ENCODE measurements at regions not wholly inside any gene's neighbourhood (a gene's known extent, or its start where the extent isn't known, plus 50 kb on each side); places are given as distances from the start of the nearest gene placed in this dataset.

DNA sequence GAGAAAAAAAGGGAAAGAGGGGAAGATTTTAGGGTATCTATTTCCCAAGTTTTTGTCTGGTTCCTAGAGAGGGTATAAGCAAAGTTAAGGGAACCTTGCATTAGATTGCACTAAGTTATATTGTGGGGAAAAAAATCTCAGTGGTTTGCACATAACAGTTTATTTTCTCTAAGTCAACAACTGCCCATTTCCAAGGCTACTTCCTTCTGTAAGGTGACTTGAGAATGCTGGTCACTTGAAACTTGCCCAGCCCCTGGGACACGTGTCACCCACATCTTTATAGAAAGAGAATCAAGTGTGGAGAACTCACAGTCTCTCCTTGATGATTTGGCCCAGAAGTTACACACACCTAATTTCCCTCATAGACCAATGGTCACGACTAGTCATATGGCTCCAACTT is 488.6 kb upstream of the PODXL start:
- TF ChIP-seq, protein P1, sequence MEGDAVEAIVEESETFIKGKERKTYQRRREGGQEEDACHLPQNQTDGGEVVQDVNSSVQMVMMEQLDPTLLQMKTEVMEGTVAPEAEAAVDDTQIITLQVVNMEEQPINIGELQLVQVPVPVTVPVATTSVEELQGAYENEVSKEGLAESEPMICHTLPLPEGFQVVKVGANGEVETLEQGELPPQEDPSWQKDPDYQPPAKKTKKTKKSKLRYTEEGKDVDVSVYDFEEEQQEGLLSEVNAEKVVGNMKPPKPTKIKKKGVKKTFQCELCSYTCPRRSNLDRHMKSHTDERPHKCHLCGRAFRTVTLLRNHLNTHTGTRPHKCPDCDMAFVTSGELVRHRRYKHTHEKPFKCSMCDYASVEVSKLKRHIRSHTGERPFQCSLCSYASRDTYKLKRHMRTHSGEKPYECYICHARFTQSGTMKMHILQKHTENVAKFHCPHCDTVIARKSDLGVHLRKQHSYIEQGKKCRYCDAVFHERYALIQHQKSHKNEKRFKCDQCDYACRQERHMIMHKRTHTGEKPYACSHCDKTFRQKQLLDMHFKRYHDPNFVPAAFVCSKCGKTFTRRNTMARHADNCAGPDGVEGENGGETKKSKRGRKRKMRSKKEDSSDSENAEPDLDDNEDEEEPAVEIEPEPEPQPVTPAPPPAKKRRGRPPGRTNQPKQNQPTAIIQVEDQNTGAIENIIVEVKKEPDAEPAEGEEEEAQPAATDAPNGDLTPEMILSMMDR (IDR thresholded peaks at IDR 0.05), result no peak
- TF ChIP-seq POLR2A (IDR thresholded peaks at IDR 0.05), result no peak
